ENCODE measurements at regions not wholly inside any gene's neighbourhood (a gene's known extent, or its start where the extent isn't known, plus 50 kb on each side); places are given as distances from the start of the nearest gene placed in this dataset.

DNA sequence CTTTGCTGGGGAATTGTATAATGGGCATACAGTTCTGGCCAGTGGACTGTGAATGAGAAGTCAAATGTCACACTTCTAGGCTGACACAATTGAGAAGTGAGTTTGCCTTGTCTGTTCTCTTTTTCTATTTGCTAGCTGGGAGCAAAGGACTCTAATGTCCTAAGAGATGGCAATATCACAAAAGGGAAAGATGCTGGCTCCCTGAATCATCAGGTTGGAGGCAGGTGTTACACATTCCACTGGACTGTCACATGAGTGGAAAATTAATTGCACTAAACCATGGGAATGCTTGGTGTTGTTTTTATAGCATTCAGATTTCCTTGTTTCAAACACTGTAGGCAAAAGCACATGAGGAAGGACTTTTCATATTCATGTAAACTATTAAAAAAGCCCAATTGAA lies 388.3 kb downstream of the ADAM29 start:
- TF ChIP-seq, protein P1, sequence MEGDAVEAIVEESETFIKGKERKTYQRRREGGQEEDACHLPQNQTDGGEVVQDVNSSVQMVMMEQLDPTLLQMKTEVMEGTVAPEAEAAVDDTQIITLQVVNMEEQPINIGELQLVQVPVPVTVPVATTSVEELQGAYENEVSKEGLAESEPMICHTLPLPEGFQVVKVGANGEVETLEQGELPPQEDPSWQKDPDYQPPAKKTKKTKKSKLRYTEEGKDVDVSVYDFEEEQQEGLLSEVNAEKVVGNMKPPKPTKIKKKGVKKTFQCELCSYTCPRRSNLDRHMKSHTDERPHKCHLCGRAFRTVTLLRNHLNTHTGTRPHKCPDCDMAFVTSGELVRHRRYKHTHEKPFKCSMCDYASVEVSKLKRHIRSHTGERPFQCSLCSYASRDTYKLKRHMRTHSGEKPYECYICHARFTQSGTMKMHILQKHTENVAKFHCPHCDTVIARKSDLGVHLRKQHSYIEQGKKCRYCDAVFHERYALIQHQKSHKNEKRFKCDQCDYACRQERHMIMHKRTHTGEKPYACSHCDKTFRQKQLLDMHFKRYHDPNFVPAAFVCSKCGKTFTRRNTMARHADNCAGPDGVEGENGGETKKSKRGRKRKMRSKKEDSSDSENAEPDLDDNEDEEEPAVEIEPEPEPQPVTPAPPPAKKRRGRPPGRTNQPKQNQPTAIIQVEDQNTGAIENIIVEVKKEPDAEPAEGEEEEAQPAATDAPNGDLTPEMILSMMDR (IDR thresholded peaks at IDR 0.05), result no peak
- no peak for TF ChIP-seq ZFX (IDR thresholded peaks at IDR 0.05; ENCODE audit: borderline replicate concordance)
- no peak overlapping the region for H3K27ac ChIP-seq

DNA sequence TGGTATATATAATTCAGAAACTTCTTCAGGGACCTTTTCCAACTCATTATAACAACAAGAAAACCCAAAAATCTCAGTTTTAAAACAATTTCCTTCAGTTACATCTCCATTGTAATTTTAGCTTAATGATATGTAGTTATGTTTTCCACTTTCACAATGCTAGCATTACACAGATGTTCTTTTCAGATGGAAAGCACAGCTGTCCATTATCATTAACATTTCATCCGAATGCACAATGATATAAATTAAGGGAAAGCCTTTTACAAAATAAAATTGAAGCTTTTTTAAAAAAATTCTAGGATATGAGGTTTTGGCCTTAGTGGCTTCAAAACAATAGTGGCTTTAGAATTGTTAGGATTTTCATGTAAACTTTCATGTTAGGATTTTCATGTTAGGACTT lies 389.2 kb downstream of the ADAM29 start:
- no peak overlapping the region for H3K27ac ChIP-seq
- TF ChIP-seq ZFX (IDR thresholded peaks at IDR 0.05; ENCODE audit: borderline replicate concordance), result no peak
- TF ChIP-seq, protein P1 (IDR thresholded peaks at IDR 0.05), result no peak

DNA sequence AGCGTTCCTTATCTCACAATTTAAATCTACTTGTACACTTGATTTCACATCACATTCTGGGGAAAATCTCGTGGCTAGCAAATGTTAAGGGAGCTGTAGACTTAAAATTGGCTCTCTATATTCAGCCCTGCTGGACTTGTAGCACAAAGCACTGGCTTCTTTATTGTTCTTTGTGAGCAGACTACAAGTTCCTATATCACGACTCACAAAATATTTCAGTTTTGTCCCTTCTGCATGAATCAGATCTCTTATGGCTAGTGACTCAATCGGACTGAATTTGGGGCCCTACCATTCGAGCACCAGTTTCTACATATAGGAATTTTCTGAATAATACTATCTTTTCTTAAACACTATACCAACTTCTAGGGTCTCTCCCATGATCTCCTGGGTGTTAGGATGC lies 390.1 kb downstream of the ADAM29 start:
- TF ChIP-seq, protein P1 (IDR thresholded peaks at IDR 0.05), result no peak
- TF ChIP-seq ZFX (IDR thresholded peaks at IDR 0.05; ENCODE audit: borderline replicate concordance), result no peak

DNA sequence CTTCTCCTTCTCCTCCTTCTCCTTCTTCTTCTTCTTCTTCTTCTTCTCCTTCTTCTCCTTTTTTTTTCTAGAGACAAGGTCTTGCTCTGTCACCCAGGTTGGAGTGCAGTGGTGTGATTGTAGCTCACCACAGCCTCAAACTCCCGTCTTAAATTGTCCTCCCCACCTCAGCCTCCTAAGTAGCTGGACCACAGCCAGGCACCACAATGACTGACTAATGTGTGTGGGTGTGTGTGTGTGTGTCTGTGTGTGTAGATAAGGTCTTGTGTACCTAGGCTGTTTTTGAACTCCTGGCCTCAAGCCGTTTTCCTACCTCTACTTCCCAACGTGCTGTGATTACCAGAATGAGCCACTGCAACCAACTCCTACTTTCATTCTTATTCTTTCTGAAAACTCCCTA lies 390.9 kb downstream of the ADAM29 start:
- TF ChIP-seq ZFX (IDR thresholded peaks at IDR 0.05; ENCODE audit: borderline replicate concordance), result no peak
- TF ChIP-seq, protein P1 (IDR thresholded peaks at IDR 0.05), result no peak
- no peak overlapping the region for H3K27ac ChIP-seq

More for the DNA sequence above, 390.1 kb downstream of the ADAM29 start:
- no peak overlapping the region for H3K27ac ChIP-seq

DNA sequence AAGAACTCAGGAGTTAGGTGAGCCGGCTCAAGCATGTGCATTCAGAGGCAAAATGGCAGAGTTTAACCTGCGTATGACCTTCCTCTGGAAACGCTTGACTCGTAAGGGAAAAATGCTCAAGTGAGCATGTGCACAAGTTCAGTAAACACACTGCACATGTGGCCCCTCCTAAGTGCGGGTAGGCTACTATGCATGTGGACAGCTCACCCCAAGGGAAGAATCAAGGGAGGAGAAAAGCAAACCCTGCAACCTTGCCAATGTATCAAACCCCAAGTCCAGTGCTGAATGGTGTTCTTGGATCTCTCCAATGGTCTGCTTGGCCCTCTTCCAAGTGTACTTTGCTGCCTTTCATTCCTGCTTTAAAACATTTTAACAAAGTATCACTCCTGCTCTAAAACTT lies 407.1 kb downstream of the ADAM29 start:
- TF ChIP-seq, protein P1 (IDR thresholded peaks at IDR 0.05), result no peak
- TF ChIP-seq ZFX (IDR thresholded peaks at IDR 0.05; ENCODE audit: borderline replicate concordance), result no peak
- no peak overlapping the region for H3K27ac ChIP-seq

DNA sequence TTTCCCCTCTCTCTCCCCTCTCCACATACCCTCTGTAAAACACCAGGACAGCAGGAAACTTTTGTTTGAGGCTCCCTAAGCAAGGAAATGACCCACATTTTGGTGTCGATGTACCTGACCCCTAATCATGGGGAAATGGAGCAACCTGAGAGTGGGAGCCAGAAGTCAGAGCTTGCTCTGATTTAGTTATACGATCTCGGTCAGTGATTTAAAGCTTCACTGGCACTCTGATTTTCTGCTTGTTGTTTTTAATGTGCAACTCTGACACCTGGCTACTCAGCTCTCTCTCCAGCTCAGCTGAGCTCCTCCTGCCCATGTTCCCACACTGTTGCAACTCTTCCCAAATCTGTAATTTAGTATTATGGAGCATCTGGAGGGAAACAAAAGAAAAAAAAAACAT lies 408.6 kb downstream of the ADAM29 start:
- TF ChIP-seq, protein P1 (IDR thresholded peaks at IDR 0.05), result no peak
- no peak for TF ChIP-seq ZFX (IDR thresholded peaks at IDR 0.05; ENCODE audit: borderline replicate concordance)
- no peak overlapping the region for H3K27ac ChIP-seq

DNA sequence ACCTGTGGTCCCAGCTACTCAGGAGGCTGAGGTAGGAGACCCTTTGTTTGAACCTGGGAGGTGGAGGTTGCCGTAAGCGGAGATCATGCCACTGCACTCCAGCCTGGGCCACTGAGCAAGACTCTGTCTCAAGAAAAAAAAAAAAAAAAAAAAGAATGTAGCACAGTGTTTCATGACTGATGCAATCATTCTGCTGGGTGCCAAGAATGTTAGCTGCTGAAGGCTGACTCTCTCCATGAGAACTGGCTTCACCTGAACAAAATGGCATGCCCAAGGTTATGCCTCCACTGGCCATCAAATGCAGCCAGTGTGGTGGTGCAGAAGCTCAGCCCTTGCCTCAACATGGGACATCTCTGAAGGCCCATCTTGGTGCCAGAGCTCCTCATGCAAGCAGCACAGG lies 412.1 kb downstream of the ADAM29 start:
- no peak overlapping the region for H3K27ac ChIP-seq
- TF ChIP-seq, protein P1 (IDR thresholded peaks at IDR 0.05), result no peak
- TF ChIP-seq ZFX (IDR thresholded peaks at IDR 0.05; ENCODE audit: borderline replicate concordance), result no peak

All from 22Rv1 (cell line).